GM18520 (cell line): ENCODE measurements at regions not wholly inside any gene's neighbourhood (a gene's known extent, or its start where the extent isn't known, plus 50 kb on each side); places are given as distances from the start of the nearest gene placed in this dataset.

Experiments
- ATAC-seq: cut with Tn5 transposase; IDR thresholded peaks from one replicate; pipeline ENCODE4 v1.9.1; 2021; ENCODE audit not compliant: unreplicated experiment

- ATAC-seq = no peak
Measured at GRCh38 chr7:39883812-39884390, 66.2 kb upstream of the CDK13 start.

- ATAC-seq = no peak
Measured at GRCh38 chr7:39888171-39888853, 61.7 kb upstream of the CDK13 start.

GRCh38 chr7:39890411-39890810, 59.6 kb upstream of the CDK13 start:
- ATAC-seq = no peak

- no peak for ATAC-seq
Measured at GRCh38 chr7:39891894-39892293, 58.2 kb upstream of the CDK13 start.

GRCh38 chr7:39892361-39892760, 57.7 kb upstream of the CDK13 start:
- no peak for ATAC-seq

GRCh38 chr7:39894904-39895303, 55.2 kb upstream of the CDK13 start:
- ATAC-seq = no peak

GRCh38 chr7:39896840-39897239, 53.2 kb upstream of the CDK13 start:
- ATAC-seq = no peak

GRCh38 chr7:39898867-39899266, 51.2 kb upstream of the CDK13 start:
- ATAC-seq = no peak
